HL-60 (cell line): ENCODE measurements at regions not wholly inside any gene's neighbourhood (a gene's known extent, or its start where the extent isn't known, plus 50 kb on each side); places are given as distances from the start of the nearest gene placed in this dataset.

Experiments
- GABPA ChIP-seq: IDR thresholded peaks from 2 replicates; pipeline ENCODE4 v1.6.1; 2012; ENCODE audit warnings: low read depth
- POLR2AphosphoS5 ChIP-seq: IDR thresholded peaks from 2 replicates; pipeline ENCODE4 v1.6.1; 2012; ENCODE audit warnings: low read depth
- REST ChIP-seq: IDR thresholded peaks from 2 replicates; pipeline ENCODE4 v1.6.1; 2012; ENCODE audit warnings: low read depth; ENCODE audit not compliant: insufficient replicate concordance
- SPI1 ChIP-seq: IDR thresholded peaks from 2 replicates; pipeline ENCODE4 v1.6.1; 2012; ENCODE audit warnings: low read depth, mild to moderate bottlenecking, borderline replicate concordance
- TF ChIP-seq, protein P1 (sequence below): IDR thresholded peaks from one replicate; pipeline ENCODE4 v1.5.1; 2011; ENCODE audit warnings: low read length, control low read depth, inconsistent platforms; ENCODE audit not compliant: insufficient read depth

DNA sequence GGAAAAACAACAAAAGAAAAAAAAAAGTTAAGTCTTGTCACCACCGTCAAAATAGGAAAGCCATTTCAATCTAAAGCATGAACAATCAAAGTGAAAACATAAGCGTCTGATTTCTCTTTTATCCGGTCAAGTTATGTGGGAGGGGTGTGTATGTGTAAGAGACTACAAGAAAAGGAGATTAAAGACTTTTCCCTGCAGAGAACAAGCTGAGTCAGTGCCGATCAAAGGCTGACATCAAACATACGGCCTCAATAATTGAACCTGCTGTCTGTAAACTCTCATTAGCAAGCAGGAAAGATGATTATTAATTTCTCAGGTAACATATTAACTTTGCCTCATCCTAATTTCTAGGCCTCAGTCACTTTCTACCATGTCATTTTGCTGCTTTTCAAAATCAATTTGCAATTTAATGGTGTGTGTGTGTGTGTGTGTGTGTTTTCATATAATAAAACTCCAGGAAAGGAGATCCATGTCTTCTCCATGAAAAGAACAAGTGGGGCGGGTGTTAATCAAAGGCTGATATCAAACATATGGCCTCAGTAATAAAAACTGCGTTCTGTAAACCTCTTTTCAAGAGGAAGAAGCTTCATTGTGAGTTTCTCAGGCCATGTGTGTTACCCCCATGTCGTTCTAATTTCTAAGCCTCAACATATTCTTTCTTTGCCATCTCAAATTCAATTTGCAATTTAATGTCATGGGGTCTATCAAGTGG, 649.1 kb upstream of the SORCS1 start:
- TF ChIP-seq, protein P1, sequence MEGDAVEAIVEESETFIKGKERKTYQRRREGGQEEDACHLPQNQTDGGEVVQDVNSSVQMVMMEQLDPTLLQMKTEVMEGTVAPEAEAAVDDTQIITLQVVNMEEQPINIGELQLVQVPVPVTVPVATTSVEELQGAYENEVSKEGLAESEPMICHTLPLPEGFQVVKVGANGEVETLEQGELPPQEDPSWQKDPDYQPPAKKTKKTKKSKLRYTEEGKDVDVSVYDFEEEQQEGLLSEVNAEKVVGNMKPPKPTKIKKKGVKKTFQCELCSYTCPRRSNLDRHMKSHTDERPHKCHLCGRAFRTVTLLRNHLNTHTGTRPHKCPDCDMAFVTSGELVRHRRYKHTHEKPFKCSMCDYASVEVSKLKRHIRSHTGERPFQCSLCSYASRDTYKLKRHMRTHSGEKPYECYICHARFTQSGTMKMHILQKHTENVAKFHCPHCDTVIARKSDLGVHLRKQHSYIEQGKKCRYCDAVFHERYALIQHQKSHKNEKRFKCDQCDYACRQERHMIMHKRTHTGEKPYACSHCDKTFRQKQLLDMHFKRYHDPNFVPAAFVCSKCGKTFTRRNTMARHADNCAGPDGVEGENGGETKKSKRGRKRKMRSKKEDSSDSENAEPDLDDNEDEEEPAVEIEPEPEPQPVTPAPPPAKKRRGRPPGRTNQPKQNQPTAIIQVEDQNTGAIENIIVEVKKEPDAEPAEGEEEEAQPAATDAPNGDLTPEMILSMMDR: no peak
- TF ChIP-seq POLR2AphosphoS5 (no peak), REST (no peak), SPI1 (no peak), GABPA (no peak)
